ENCODE measurements at regions not wholly inside any gene's neighbourhood (a gene's known extent, or its start where the extent isn't known, plus 50 kb on each side); places are given as distances from the start of the nearest gene placed in this dataset.

DNA sequence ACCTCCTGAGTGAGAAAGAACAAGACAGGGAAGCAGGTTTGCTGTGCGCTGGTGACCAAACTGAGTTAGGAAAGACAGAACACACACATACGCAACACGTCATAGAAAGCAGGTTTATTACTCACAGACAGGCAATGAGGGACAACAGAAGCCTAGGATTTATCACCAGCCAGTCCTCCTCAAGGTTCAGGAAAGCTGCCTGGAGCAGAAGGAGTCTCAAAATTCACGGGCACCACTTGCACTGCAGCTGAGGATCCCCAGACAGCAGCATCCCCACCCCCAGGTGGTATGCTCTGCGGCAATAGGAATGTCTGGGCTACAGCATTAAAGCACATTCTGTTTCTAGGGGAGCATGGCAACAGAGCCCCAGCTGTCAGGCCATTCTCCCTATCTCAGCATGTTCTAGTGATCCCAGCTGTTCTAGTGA is 284.4 kb upstream of the RGPD4 start:
- DNase-seq = no peak
- 85% methylated on average over 4 of the region's 5 CpGs for WGBS (ENCODE audit: insufficient coverage)
- H2AFZ ChIP-seq (ENCODE audit: insufficient read depth, low read depth, low read length, poor library complexity, severe bottlenecking) = no peak overlapping the region
- Mint-ChIP-seq H3K27me3 (ENCODE audit: low read depth in 3 of 3) (no peaks in the 10 kb centered on the region), H3K36me3 (no peaks in the 10 kb centered on the region), H3K4me3 (no peak overlapping the region), H3K27ac (no peak overlapping the region), H3K4me1 (no peaks in the 10 kb centered on the region), H3K9me3 (peaks cover 0 to 11% (median 6%) of the 10 kb centered on the region in 7 donors)
- no peak overlapping the region for H3K9ac ChIP-seq (ENCODE audit: insufficient read depth, low read length, poor library complexity, severe bottlenecking)
- H3K4me2 ChIP-seq (replicated peaks; ENCODE audit: extremely low read depth, low read length, poor library complexity, severe bottlenecking) = no peak overlapping the region
- H3K79me2 ChIP-seq (ENCODE audit: insufficient read depth, low read length) = no peaks in the 10 kb centered on the region
- no peaks in the 10 kb centered on the region for H3K27me3 ChIP-seq (ENCODE audit: control insufficient read depth in 2 of 2, insufficient read depth in 2 of 2, low read length in 2 of 2)
- no peak for TF ChIP-seq CTCF (IDR thresholded peaks at IDR 0.05)
- H4K20me1 ChIP-seq (ENCODE audit: insufficient read depth, low read length) = no peaks in the 10 kb centered on the region
- intact Hi-C loops (cut with micrococcal nuclease) = no loop called here
- H3K9me3 ChIP-seq (replicated peaks in 1 of 2; ENCODE audit: control insufficient read depth in 1 of 2, insufficient read depth in 1 of 2, low read length in 2 of 2) = peaks cover 15 to 28% of the 10 kb centered on the region in 2 donors
- no peak overlapping the region for H3K4me3 ChIP-seq (replicated peaks in 1 of 3; ENCODE audit: low read depth in 2 of 3, low read length in 3 of 3)
- H3K27ac ChIP-seq (ENCODE audit: low read depth in 1 of 2, low read length in 2 of 2) = no peak overlapping the region
- H3K36me3 ChIP-seq (replicated peaks in 1 of 2; ENCODE audit: control insufficient read depth in 1 of 2, insufficient read depth in 2 of 2, low read length in 2 of 2) = no peaks in the 10 kb centered on the region
- no peaks in the 10 kb centered on the region for H3K4me1 ChIP-seq (ENCODE audit: control insufficient read depth in 1 of 2, insufficient read depth in 2 of 2, low read length in 2 of 2)

GRCh38 chr2:107543793-107544192 is 282.9 kb upstream of the RGPD4 start:
- H3K36me3 ChIP-seq (replicated peaks in 1 of 2; ENCODE audit: control insufficient read depth in 1 of 2, insufficient read depth in 2 of 2, low read length in 2 of 2) = no peaks in the 10 kb centered on the region
- H3K4me2 ChIP-seq (replicated peaks; ENCODE audit: extremely low read depth, low read length, poor library complexity, severe bottlenecking) = no peak overlapping the region
- no peaks in the 10 kb centered on the region for H3K4me1 ChIP-seq (ENCODE audit: control insufficient read depth in 1 of 2, insufficient read depth in 2 of 2, low read length in 2 of 2)
- peaks cover 0 to 9% (median 4%) of the 10 kb centered on the region in 7 donors for H3K9me3 Mint-ChIP-seq
- no peaks in the 10 kb centered on the region for H3K27me3 Mint-ChIP-seq (ENCODE audit: low read depth in 3 of 3)
- intact Hi-C loops (cut with micrococcal nuclease) = no loop called here
- no peak overlapping the region for H3K27ac ChIP-seq (ENCODE audit: low read depth in 1 of 2, low read length in 2 of 2)
- no peak overlapping the region for H3K9ac ChIP-seq (ENCODE audit: insufficient read depth, low read length, poor library complexity, severe bottlenecking)
- no peak overlapping the region for H3K4me3 Mint-ChIP-seq
- no peak overlapping the region for H3K4me3 ChIP-seq (replicated peaks in 1 of 3; ENCODE audit: low read depth in 2 of 3, low read length in 3 of 3)
- DNase-seq = no peak
- TF ChIP-seq CTCF (IDR thresholded peaks at IDR 0.05) = no peak
- H3K4me1 Mint-ChIP-seq = no peaks in the 10 kb centered on the region
- H4K20me1 ChIP-seq (ENCODE audit: insufficient read depth, low read length) = no peaks in the 10 kb centered on the region
- H3K27me3 ChIP-seq (ENCODE audit: control insufficient read depth in 2 of 2, insufficient read depth in 2 of 2, low read length in 2 of 2) = no peaks in the 10 kb centered on the region
- H3K27ac Mint-ChIP-seq = no peak overlapping the region
- no peak overlapping the region for H2AFZ ChIP-seq (ENCODE audit: insufficient read depth, low read depth, low read length, poor library complexity, severe bottlenecking)
- no peaks in the 10 kb centered on the region for H3K36me3 Mint-ChIP-seq
- H3K9me3 ChIP-seq (replicated peaks in 1 of 2; ENCODE audit: control insufficient read depth in 1 of 2, insufficient read depth in 1 of 2, low read length in 2 of 2) = peaks cover 15 to 28% of the 10 kb centered on the region in 2 donors
- 100% methylated on average over 2 of the region's 3 CpGs for WGBS (ENCODE audit: insufficient coverage)
- H3K79me2 ChIP-seq (ENCODE audit: insufficient read depth, low read length) = no peaks in the 10 kb centered on the region

Data from CD14-positive monocyte (primary cell).